GM10266 (cell line): ENCODE measurements at regions not wholly inside any gene's neighbourhood (a gene's known extent, or its start where the extent isn't known, plus 50 kb on each side); places are given as distances from the start of the nearest gene placed in this dataset.

Experiments
- DNase-seq: peaks from one replicate; pipeline ENCODE4 v3.0.0; 2012; ENCODE audit errors: extremely low spot score
- CTCF ChIP-seq: IDR thresholded peaks from 2 replicates; pipeline ENCODE4 v1.5.1; 2012; ENCODE audit warnings: mild to moderate bottlenecking, low read depth; ENCODE audit not compliant: control insufficient read depth, insufficient read depth; ENCODE audit errors: missing control alignments

GRCh38 chr18:8894823-8895222 is 189.5 kb downstream of the MTCL1 start:
- no peak for TF ChIP-seq CTCF
- no peak for DNase-seq

GRCh38 chr18:8895341-8895740 is 190.0 kb downstream of the MTCL1 start:
- DNase-seq: no peak
- TF ChIP-seq CTCF: no peak

- no peak for TF ChIP-seq CTCF
- no peak for DNase-seq
Observed at GRCh38 chr18:8895987-8896619, 190.7 kb downstream of the MTCL1 start.

DNA sequence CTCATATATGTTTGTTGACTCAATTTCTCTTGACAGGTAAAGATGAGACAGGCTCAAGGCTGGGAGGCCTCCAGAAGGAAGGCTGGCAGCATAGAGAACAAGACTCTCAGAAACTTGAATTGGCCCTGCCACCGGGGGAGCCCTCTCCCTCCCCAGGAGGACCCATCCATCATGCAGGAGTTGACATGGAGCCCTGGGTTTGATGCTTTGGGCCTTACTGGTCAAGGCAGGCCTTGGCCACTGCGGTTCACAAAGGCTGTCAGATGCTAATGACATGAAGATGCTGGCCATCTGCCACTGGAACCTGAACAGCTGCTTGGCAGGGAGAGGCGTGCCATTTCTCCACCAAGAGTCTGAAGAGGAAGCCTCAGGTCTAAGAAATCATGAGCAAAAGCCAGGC is 193.6 kb downstream of the MTCL1 start:
- no peak for TF ChIP-seq CTCF
- DNase-seq: no peak

- no peak for TF ChIP-seq CTCF
Observed at GRCh38 chr18:8900552-8900951, 195.2 kb downstream of the MTCL1 start.

DNA sequence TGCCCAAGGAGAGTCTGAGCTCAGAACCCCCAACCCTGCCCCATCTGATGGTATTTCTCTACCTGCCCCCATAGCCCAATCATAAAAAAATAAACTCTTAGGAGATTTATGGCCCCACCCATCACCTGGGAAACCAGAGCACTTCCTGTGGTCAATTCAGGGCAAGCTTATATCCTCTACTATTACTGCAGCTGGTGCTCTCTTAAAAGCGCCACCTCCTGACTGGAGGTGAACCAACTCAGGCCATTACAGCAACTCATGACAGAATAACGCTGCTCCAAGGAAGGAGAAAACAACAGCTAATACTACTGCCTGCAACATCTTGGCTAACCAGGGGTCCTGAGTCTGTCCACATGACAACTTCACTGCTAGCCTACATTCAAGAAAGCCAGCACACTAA is 195.7 kb downstream of the MTCL1 start:
- TF ChIP-seq CTCF: no peak
- DNase-seq: no peak

More at GRCh38 chr18:8900552-8900951, 195.2 kb downstream of the MTCL1 start:
- no peak for DNase-seq

GRCh38 chr18:8904316-8904715 is 198.2 kb upstream of the NDUFV2 start:
- no peak for DNase-seq
- no peak for TF ChIP-seq CTCF
